MM.1S (cell line): ENCODE measurements at regions not wholly inside any gene's neighbourhood (a gene's known extent, or its start where the extent isn't known, plus 50 kb on each side); places are given as distances from the start of the nearest gene placed in this dataset.

Experiments
- CTCF ChIP-seq: fragments of 300-600 bp; sonication (generic); IDR thresholded peaks from 2 replicates; pipeline ENCODE4 v1.5.1; 2016; ENCODE audit warnings: antibody characterized with exemption, low read length, mixed read lengths
- EZH2phosphoT487 ChIP-seq: fragments of 300-600 bp; sonication (generic); IDR thresholded peaks from 2 replicates; pipeline ENCODE4 v1.6.1; 2018; ENCODE audit warnings: antibody characterized with exemption, low read length

GRCh38 chr7:89761173-89761572 is 393.1 kb upstream of the STEAP1 start:
- TF ChIP-seq CTCF = no peak
- TF ChIP-seq EZH2phosphoT487 = no peak
